Pulmonary artery endothelial cell (primary cell): ENCODE measurements at regions not wholly inside any gene's neighbourhood (a gene's known extent, or its start where the extent isn't known, plus 50 kb on each side); places are given as distances from the start of the nearest gene placed in this dataset.

Experiments used
- DNase-seq: peaks from one replicate; pipeline ENCODE4 v3.0.0-alpha.2; 2011; ENCODE audit warnings: low read depth, low spot score

- no peak for DNase-seq
These were observed 215.2 kb upstream of the NCAM1 start for GRCh38 chr11:112745973-112746372.

GRCh38 chr11:112748252-112748651 is 213.0 kb upstream of the NCAM1 start:
- DNase-seq: no peak

DNA sequence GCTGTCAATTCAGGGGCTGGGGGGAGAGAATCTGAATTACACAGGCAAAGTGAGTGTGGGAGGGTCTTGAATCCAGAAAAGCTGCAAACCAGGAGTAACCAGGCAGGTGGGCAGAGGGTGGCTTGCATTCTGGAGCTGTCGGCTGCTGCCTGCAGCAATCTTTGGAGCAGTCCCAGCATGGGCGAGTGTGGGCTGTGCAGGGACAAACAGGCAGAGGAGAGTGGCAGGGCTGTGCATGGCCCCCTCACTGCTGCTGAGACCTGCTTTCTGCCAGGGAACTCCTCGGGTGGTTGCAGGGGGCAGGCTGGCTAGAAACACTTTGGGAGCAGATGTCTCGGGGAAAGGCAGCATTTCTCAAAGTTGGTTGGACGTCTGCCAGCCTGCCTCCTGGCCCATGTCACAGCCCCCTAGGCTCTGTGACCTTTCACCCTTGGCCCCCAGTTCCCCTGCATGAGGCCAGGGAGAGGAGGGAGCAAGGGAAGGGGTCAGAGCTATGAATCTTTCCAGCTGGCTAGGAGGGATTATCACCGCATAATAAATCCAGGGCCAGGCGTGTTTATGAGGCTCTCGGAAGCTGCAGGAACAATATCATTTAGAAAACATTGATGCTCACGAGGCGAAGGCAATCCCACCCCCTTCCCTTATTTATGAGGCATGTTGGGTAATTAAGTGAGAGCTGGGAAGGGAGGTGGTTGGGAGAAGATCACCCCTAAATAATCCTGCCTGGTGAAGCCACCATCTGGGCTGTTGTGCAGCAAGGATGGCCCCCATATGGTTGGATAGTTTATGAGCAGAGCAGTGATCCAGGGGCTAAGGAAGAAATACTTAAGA is 212.3 kb upstream of the NCAM1 start:
- no peak for DNase-seq

DNA sequence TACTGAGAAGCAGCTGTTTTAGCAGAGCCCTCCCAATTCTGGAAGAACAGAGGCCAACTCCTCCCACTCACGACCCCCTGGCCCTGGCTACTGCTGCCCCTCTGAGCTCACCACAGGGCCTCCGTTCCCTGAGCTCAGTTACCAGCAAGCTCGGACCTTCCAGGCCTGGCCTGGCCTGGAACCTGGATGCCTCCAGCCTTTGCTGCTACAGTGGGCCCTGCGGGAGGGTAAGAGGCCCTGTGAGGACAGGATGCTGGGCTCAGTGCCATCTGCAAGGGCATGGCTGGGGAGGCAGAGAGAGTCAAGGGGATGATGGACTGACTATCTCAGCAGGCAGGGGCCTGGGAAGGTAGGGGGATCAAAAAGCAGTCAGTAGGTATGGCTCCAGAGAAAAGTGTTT is 209.9 kb upstream of the NCAM1 start:
- DNase-seq: no peak

DNA sequence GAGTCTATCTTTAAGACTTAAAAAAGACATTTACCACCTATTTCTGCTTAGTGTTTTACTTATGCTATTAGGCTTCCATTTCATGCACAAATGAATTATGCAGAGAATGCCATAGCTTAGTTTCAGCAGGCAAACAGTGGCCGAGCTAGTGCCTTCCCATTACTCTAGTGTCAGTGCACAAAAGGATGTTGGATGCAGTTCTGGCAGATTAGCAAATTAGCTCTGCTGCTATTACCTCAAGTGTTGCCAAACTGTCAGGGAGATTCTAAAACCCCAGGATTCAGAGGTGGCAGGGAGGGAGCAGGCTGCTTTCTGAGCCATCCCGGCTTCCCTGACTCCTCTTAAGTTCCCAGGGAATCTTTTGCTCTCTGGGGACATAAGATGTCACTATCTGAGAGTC is 209.4 kb upstream of the NCAM1 start:
- DNase-seq: no peak

DNA sequence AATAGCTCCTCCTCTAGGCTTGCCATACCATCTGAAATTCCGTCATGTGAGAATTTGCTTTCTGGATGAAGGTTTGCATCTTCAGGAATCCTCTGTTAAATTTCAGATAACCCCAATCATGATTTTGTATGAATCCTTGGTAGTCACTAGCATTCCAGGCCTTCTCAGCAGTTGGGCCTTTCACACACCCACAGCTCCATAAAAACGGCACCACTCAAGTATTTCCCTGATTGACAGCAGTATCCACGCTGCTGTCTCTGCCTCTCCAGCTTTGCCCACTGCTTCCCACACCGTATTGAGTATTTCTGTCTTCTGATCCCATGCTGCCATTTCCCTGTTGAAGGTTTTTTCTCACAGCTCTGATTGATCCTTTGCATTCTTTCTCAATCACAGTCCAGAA is 208.7 kb upstream of the NCAM1 start:
- DNase-seq: no peak

GRCh38 chr11:112753706-112754105 is 207.5 kb upstream of the NCAM1 start:
- no peak for DNase-seq

GRCh38 chr11:112759418-112759817 is 201.8 kb upstream of the NCAM1 start:
- no peak for DNase-seq

- DNase-seq: no peak
These were observed 200.7 kb upstream of the NCAM1 start for GRCh38 chr11:112760396-112761059.

DNA sequence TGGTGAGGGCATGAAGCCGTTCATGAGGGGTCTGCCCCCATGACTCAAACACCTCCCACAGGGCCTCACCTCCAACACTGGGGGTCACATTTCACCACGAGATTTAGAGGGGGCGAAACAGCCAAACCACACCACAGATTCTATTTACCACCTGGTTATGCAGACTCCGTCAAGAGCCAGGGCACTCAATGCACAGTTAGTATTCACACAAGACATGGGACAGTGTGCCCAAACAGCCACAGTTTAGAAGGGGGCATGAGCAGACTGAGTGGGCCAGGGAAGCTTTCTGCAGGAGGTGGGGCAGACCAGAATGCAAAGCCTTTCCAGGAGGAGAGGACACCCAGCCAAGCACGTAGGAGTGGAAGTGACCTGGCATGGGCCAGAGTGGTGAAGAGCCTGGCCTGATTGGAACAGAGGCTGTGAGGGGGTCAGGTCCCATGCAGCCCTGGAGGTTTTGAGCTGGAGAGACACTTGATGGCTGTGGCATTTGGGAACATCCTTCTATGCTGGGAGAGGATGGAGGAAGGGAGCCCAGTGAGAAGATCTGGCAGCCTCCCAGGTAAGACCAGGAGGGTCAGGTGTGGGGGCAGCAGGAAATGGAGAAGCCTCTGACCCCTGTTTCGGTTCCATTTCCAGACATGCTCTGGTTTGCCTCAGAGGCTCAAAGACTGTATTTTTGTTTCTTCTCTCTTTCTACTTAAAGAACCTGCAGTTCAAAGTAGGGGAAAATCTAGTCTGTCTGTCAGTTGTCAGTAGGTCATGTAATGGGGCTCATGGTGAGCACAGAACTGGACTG is 199.1 kb upstream of the NCAM1 start:
- DNase-seq: no peak

- no peak for DNase-seq
These were observed 198.5 kb upstream of the NCAM1 start for GRCh38 chr11:112762707-112763090.

DNA sequence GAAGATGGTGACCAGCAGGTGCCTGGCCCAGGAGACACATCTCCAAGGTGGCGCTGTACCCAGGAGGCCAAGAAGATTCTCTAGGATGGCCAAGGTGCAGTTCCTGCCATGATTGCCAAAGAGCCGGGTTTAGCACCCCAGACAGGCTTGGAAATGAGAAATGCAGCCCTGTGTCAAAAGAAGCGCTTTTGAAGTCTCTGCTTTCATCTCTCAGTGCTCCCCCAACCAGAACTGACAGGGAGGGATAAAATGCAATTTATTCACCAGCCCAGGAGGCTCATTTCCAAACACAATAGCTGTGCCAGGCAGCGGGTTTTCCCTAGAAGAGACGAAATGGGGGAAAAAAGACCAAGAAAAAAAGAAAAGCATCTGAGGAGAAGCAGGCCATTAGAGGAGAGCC is 195.9 kb upstream of the NCAM1 start:
- DNase-seq: no peak

DNA sequence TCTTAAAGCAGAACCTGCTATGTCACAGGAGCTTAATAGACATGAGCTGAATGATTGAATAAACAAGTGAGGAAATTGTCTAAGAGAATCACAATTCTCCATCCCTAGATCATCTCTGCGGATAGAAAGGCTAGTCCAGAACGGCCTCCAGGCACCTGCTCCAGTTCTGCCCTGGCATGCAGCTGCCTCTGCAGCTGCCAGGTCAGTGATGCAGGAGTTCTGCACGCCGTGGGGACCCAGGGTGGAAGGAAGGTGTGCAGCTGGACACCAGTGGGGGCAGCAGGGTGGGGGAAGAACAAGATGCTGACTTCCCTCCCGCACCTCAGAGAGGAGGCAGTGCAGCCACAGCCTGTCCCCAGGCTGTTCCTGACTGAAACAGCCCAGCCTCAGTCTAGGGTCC is 192.1 kb upstream of the NCAM1 start:
- no peak for DNase-seq

GRCh38 chr11:112769584-112769983 is 191.6 kb upstream of the NCAM1 start:
- DNase-seq: no peak

DNA sequence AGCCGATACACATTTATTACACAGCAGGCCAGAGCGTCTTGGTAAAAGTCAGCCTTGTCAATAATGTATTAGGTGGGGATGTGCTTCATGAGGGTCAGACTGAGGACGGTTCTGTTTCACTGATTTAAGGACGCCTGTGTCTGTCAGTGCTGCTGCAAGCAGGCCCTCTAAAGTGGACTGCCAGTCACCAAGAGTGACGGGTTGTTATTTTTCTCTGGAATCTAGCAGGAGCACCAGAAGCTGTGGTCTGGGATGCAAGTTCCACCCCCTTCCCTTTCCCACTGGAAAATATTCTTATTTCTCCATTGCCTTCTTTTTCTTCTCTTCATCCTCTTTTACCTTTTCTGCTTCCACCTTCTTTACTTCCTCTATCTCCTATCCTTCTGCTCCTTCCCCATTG is 191.2 kb upstream of the NCAM1 start:
- no peak for DNase-seq

DNA sequence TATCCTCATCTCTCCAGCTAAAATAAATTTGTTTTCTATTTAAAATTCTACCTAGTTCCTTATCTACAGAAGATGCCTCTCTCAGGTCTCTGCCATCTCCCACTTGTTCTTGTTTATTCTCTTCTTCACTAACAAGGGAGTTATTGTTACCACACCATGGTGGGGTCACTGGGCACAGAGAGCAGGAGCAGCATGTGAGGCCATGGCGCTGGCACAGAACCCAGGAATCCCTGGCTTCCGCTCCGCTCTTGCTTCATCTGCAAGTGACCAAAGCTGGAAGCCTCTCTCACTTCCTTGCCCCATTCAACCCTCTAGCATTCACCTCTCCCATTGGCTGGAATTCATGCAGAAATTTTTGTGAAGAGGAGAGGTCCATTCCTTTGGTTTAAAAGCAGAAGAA is 190.7 kb upstream of the NCAM1 start:
- no peak for DNase-seq

GRCh38 chr11:112771851-112772250 is 189.4 kb upstream of the NCAM1 start:
- no peak for DNase-seq

GRCh38 chr11:112773264-112773663 is 188.0 kb upstream of the NCAM1 start:
- DNase-seq: no peak

DNA sequence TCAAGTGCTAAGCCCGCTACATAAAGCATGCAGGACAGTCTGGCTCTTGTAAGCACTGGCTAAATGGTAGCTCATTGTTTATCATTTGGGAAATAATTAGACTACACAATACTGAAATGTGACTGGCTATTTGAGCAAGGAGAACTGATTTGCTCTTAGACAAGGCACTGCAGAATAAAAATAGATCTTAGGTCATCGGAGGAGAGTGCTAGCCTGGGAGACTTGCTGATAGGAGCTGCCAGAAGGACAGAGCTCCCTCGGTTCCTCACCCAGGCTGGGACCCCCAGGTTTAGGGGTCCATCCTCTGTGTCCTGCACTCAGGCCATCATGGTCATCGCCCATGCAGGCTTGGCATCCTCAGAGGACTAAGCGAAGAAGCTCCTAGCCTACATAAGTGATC is 184.4 kb upstream of the NCAM1 start:
- no peak for DNase-seq

- no peak for DNase-seq
These were observed 183.9 kb upstream of the NCAM1 start for GRCh38 chr11:112777283-112777751.

DNA sequence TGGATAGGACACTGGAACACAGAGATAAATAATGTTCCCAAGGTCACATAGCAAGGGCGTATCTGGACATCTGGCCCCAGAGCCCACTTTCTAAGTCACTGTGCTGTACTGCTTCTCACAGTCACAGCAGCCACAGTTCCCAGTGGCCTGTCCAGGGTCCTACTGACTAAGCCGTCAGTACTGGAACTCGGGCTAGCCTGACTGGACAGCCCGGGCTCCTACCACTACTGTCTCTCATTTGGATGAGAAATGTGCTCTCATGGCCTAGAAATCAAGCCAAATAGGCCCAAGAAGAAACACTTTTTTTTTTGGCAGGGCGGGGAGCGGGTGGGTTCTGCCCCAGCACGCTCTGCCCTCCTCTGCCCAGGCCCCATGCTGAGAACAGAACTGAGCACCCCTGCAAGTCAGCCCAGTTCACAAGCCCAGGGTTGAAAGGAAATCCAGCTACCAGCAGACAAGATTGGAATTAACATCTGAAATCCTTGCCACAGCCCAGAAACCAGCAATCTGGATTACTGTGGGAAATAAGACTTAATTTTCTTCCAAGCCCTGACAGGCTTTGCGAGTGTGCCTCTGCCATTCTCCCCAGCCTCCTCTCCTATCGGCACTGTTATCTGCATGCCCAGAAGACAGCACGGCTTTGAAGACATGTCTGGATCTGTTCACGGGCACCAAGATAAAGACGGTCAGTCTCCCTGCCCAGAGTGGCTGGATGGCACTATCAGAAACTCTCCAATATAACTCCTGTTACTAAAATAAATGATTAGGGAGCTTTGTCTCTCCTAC is 182.9 kb upstream of the NCAM1 start:
- no peak for DNase-seq
